ENCODE measurements at regions not wholly inside any gene's neighbourhood (a gene's known extent, or its start where the extent isn't known, plus 50 kb on each side); places are given as distances from the start of the nearest gene placed in this dataset.
A peak's percentile ranks its signal among the peaks of the same experiment; 100 is the strongest.

- ATAC-seq (peak; percentile 85), DNase-seq (ENCODE audit: low spot score) (peak; percentile 52)
Measured at GRCh38 chr1:58013237-58013636, 533.3 kb downstream of the OMA1 start.

GRCh38 chr1:58011978-58012377, 534.5 kb downstream of the OMA1 start:
- DNase-seq (ENCODE audit: low spot score) (no peak), ATAC-seq (no peak)

GRCh38 chr1:58006421-58007046, 540.0 kb downstream of the OMA1 start:
- ATAC-seq, result no peak

GRCh38 chr1:58005212-58005611, 541.3 kb downstream of the OMA1 start:
- DNase-seq (ENCODE audit: low spot score) (no peak), ATAC-seq (no peak)

More at GRCh38 chr1:58006421-58007046, 540.0 kb downstream of the OMA1 start:
- no peak for DNase-seq (ENCODE audit: low spot score)

- ATAC-seq (no peak), DNase-seq (ENCODE audit: low spot score) (no peak)
Measured at GRCh38 chr1:58003988-58004387, 542.5 kb downstream of the OMA1 start.

GRCh38 chr1:58003059-58003458, 543.5 kb downstream of the OMA1 start:
- no peak for DNase-seq (ENCODE audit: low spot score)

GRCh38 chr1:58000821-58001220, 545.7 kb downstream of the OMA1 start:
- DNase-seq (ENCODE audit: low spot score) (no peak), ATAC-seq (no peak)

More at GRCh38 chr1:58003059-58003458, 543.5 kb downstream of the OMA1 start:
- ATAC-seq, result no peak

- ATAC-seq, result no peak
- no peak for DNase-seq (ENCODE audit: low spot score)
Measured at GRCh38 chr1:58000116-58000515, 546.4 kb downstream of the OMA1 start.

- no peak for DNase-seq (ENCODE audit: low spot score)
- ATAC-seq, result no peak
Measured at GRCh38 chr1:57996400-57996799, 550.1 kb downstream of the OMA1 start.

GRCh38 chr1:57991289-57991688, 555.2 kb downstream of the OMA1 start:
- ATAC-seq, result no peak
- no peak for DNase-seq (ENCODE audit: low spot score)

GRCh38 chr1:57989877-57990276, 556.6 kb downstream of the OMA1 start:
- DNase-seq (ENCODE audit: low spot score), result no peak
- no peak for ATAC-seq

- no peak for ATAC-seq
- no peak for DNase-seq (ENCODE audit: low spot score)
Measured at GRCh38 chr1:57987523-57987922, 559.0 kb downstream of the OMA1 start.

GRCh38 chr1:57986432-57986831, 560.1 kb downstream of the OMA1 start:
- DNase-seq (ENCODE audit: low spot score) (no peak), ATAC-seq (no peak)

GRCh38 chr1:57984277-57984676, 560.4 kb upstream of the DAB1 start:
- DNase-seq (ENCODE audit: low spot score) (no peak), ATAC-seq (no peak)

GRCh38 chr1:57983441-57983840, 559.6 kb upstream of the DAB1 start:
- ATAC-seq (no peak), DNase-seq (ENCODE audit: low spot score) (no peak)

- ATAC-seq (peak; percentile 90), DNase-seq (ENCODE audit: low spot score) (peak; percentile 61)
Measured at GRCh38 chr1:57982852-57983251, 559.0 kb upstream of the DAB1 start.

GRCh38 chr1:57976216-57976615, 552.4 kb upstream of the DAB1 start:
- no peak for DNase-seq (ENCODE audit: low spot score)
- no peak for ATAC-seq

- no peak for DNase-seq (ENCODE audit: low spot score)
- no peak for ATAC-seq
Measured at GRCh38 chr1:57968321-57968720, 544.5 kb upstream of the DAB1 start.

GRCh38 chr1:57966751-57967406, 543.0 kb upstream of the DAB1 start:
- DNase-seq (ENCODE audit: low spot score) (no peak), ATAC-seq (no peak)

- ATAC-seq (no peak), DNase-seq (ENCODE audit: low spot score) (no peak)
Measured at GRCh38 chr1:57966340-57966739, 542.5 kb upstream of the DAB1 start.

GRCh38 chr1:57963581-57963980, 539.7 kb upstream of the DAB1 start:
- no peak for DNase-seq (ENCODE audit: low spot score)
- ATAC-seq, result no peak

- no peak for DNase-seq (ENCODE audit: low spot score)
- ATAC-seq, result no peak
Measured at GRCh38 chr1:57959531-57960241, 535.8 kb upstream of the DAB1 start.
